Immature natural killer cell (primary cell): ENCODE measurements at regions not wholly inside any gene's neighbourhood (a gene's known extent, or its start where the extent isn't known, plus 50 kb on each side); places are given as distances from the start of the nearest gene placed in this dataset.

Source experiments
- DNase-seq, 3 donors: peaks; one replicate each; pipeline ENCODE4 v3.0.0; 2022; ENCODE audit warnings: mixed read lengths in 1 of 3
- H3K27ac Mint-ChIP-seq, 6 donors: one replicate each; pipeline ENCODE4 v1.8.0; 2020; ENCODE audit warnings: mixed read lengths in 6 of 6, mild to moderate bottlenecking in 5 of 6, inconsistent platforms in 4 of 6, moderate library complexity in 3 of 6
- H3K27me3 Mint-ChIP-seq, 3 donors: one replicate each; pipeline ENCODE4 v1.8.0; 2020 to 2021; ENCODE audit warnings: low read depth in 3 of 3, mild to moderate bottlenecking in 3 of 3, mixed read lengths in 3 of 3, moderate library complexity in 3 of 3, inconsistent platforms in 1 of 3
- H3K36me3 Mint-ChIP-seq, 3 donors: one replicate each; pipeline ENCODE4 v1.8.0; 2020; ENCODE audit warnings: mixed read lengths in 3 of 3, inconsistent platforms in 2 of 3, mild to moderate bottlenecking in 2 of 3
- H3K4me1 Mint-ChIP-seq, 2 donors: one replicate each; pipeline ENCODE4 v1.8.0; 2020; ENCODE audit warnings: inconsistent platforms in 2 of 2, mild to moderate bottlenecking in 2 of 2, mixed read lengths in 2 of 2, moderate library complexity in 1 of 2
- H3K4me3 Mint-ChIP-seq, 5 donors: one replicate each; pipeline ENCODE4 v1.8.0; 2020; ENCODE audit warnings: mild to moderate bottlenecking in 5 of 5, mixed read lengths in 5 of 5, inconsistent platforms in 3 of 5, moderate library complexity in 3 of 5
- H3K9me3 Mint-ChIP-seq, 6 donors: one replicate each; pipeline ENCODE4 v1.8.0; 2020; ENCODE audit warnings: mild to moderate bottlenecking in 6 of 6, mixed read lengths in 6 of 6, inconsistent platforms in 4 of 6, moderate library complexity in 3 of 6

DNA sequence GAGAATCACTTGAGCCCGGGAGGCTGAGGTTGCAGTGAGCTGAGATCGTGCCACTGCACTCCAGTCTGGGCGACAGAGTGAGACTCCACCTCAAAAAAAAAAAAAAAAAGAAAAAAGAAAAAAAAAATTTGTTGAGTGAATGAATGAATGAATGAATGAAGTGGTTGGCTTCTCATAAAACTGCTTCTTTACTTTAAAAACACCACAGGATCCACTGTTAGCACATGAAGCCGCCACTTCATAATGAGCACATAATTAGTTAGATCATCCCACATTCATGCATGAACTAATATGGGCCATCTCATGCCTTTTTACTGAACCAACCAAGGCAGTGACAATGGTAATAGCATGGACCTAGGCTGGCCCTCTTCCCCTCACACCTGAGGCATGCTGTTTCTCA is 135.0 kb upstream of the XYLT1 start:
- no peak overlapping the region for H3K4me3 Mint-ChIP-seq
- H3K4me1 Mint-ChIP-seq = peaks cover 17% of the 10 kb centered on the region in 2 donors
- H3K36me3 Mint-ChIP-seq = no peaks in the 10 kb centered on the region
- no peak overlapping the region for H3K27ac Mint-ChIP-seq
- peaks cover 7 to 11% (median 9%) of the 10 kb centered on the region in 3 donors for H3K27me3 Mint-ChIP-seq
- peaks cover 0 to 3% (median 0%) of the 10 kb centered on the region in 6 donors for H3K9me3 Mint-ChIP-seq
- no peak for DNase-seq

GRCh38 chr16:17603626-17604025 is 132.9 kb upstream of the XYLT1 start:
- Mint-ChIP-seq H3K4me1 (peaks cover 17% of the 10 kb centered on the region in 2 donors), H3K4me3 (no peak overlapping the region), H3K27me3 (peaks cover 7 to 13% (median 9%) of the 10 kb centered on the region in 3 donors), H3K9me3 (peaks cover 0 to 18% (median 6%) of the 10 kb centered on the region in 6 donors), H3K36me3 (peaks cover 0 to 3% (median 0%) of the 10 kb centered on the region in 3 donors), H3K27ac (peak overlapping the region in 1 of 6 donors; percentile 53)
- DNase-seq = no peak

DNA sequence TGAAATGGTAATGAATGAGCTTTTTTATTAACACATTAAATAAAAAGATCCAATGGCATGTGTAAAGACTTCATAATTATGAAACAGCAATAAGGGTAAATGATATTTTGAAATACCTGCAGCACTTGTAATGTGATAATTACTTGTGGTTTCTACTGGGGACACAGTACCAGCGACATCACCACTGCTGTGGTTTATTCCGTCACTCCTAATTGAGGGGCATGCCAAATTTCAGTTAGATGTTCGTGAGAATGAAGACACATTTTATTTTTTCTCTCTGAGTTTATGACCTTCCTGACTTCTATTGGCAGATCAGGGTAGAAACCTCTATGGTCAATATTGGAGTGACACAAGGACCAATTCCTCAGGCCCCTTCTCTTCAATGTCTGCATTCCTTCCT is 131.9 kb upstream of the XYLT1 start:
- peaks cover 12 to 13% of the 10 kb centered on the region in 2 donors for H3K4me1 Mint-ChIP-seq
- H3K27ac Mint-ChIP-seq = no peak overlapping the region
- H3K27me3 Mint-ChIP-seq = peaks cover 9 to 21% (median 9%) of the 10 kb centered on the region in 3 donors
- peak in 1 of 3 donors; percentile 16 for DNase-seq
- no peak overlapping the region for H3K4me3 Mint-ChIP-seq
- H3K36me3 Mint-ChIP-seq = peaks cover 0 to 12% (median 0%) of the 10 kb centered on the region in 3 donors
- peaks cover 0 to 27% (median 15%) of the 10 kb centered on the region in 6 donors for H3K9me3 Mint-ChIP-seq

GRCh38 chr16:17598968-17599367 is 128.2 kb upstream of the XYLT1 start:
- Mint-ChIP-seq H3K4me1 (no peaks in the 10 kb centered on the region), H3K9me3 (peaks cover 0 to 27% (median 15%) of the 10 kb centered on the region in 6 donors), H3K27ac (no peak overlapping the region), H3K36me3 (peaks cover 0 to 12% (median 0%) of the 10 kb centered on the region in 3 donors), H3K27me3 (peaks cover 4 to 16% (median 5%) of the 10 kb centered on the region in 3 donors), H3K4me3 (no peak overlapping the region)
- no peak for DNase-seq

DNA sequence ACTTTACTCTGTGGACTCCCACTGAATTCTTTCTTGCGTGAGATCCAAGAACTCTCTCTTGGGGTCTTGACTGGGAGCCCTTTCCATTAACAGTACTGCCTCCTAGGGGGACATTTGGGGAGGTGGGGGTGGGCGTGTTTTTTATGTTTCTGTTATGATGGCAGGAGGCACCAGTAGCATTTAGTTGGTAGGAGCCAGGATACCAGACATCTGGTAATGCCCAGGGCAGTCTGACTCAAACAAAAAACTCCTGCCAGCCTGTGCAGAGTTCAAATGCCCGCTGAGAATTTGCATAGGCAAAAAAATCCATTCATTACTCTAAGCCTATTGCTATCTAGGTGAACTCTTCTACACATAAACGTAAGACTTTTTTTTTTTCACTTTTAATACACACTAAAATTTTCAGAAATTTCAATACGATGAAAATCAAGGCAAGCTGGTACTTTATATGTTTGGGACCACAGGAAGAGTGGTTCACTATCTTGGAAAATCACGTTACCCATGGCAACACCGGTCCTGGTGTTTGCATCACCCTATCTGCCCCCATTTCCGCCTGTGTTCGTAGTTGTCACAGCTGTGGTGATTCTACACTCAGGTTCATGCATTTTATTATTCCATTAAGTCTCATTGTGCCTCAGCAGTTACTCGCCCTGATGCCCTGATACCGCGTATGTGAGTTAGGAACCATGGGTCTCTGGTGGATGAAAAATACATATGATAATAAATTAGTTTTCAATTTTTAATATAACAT is 121.1 kb upstream of the XYLT1 start:
- H3K4me3 Mint-ChIP-seq = peak overlapping the region; percentile 47 to 89 (median 66)
- H3K4me1 Mint-ChIP-seq = peaks cover 15 to 26% of the 10 kb centered on the region in 2 donors
- DNase-seq = peak; percentile 31 to 77 (median 32)
- peaks cover 3 to 26% (median 23%) of the 10 kb centered on the region in 3 donors for H3K27me3 Mint-ChIP-seq
- H3K36me3 Mint-ChIP-seq = peaks cover 0 to 3% (median 0%) of the 10 kb centered on the region in 3 donors
- peaks cover 0 to 3% (median 0%) of the 10 kb centered on the region in 6 donors for H3K9me3 Mint-ChIP-seq
- peak overlapping the region; percentile 83 to 99 (median 93) for H3K27ac Mint-ChIP-seq

DNA sequence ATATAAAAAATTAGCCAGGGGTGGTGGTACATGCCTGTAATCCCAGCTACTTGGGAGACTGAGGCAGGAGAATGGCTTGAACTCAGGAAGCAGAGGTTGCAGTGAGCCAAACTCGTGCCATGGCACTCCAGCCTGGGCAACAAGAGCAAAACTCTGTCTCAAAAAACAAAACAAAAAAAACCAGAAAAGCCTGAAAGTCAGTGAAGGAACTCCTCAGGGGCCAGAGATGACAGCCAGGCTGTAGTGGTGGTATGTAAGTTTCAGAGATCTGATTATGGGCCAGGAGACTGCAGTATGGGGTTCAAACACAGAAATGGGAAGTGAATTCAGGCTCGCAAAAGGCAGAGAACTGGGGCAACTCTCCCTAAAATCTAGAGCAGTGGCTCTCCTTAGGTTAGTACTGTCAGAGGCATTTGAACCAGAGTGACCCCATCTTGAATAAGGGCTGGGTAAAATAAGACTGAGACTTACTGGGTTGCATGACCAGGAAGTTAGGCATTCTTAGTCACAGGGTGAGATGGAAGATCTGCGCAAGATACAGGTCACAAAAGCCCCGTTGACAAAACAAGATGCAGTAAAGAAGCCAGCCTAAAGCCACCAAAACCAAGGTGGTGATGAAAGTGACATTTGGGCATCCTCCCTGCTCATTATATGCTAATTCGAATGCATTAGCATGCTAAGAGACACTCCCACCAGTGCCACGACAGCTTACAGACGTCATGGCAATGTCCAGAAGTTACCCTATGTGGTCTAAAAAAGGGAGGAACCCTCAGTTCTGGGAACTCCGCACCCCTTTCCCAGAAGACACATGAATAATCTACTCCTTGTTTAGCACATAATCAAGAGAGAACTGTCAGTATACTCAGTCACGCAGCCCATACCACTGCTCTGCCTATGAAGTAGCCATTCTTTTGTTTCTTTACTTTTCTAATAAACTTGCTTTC is 120.2 kb upstream of the XYLT1 start:
- Mint-ChIP-seq H3K27me3 (peaks cover 3 to 26% (median 23%) of the 10 kb centered on the region in 3 donors), H3K36me3 (peaks cover 0 to 3% (median 0%) of the 10 kb centered on the region in 3 donors), H3K4me1 (peaks cover 15 to 26% of the 10 kb centered on the region in 2 donors), H3K27ac (peak overlapping the region; percentile 83 to 99 (median 93)), H3K9me3 (peaks cover 0 to 3% (median 0%) of the 10 kb centered on the region in 6 donors), H3K4me3 (peak overlapping the region; percentile 47 to 89 (median 66))
- DNase-seq = peak; percentile 61 to 87 (median 67)

- peaks cover 0 to 9% (median 0%) of the 10 kb centered on the region in 3 donors for H3K36me3 Mint-ChIP-seq
- DNase-seq = no peak
- peaks cover 15 to 26% of the 10 kb centered on the region in 2 donors for H3K4me1 Mint-ChIP-seq
- peaks cover 0 to 6% (median 3%) of the 10 kb centered on the region in 6 donors for H3K9me3 Mint-ChIP-seq
- peak overlapping the region in 1 of 5 donors; percentile 45 for H3K4me3 Mint-ChIP-seq
- peak overlapping the region in 5 of 6 donors; percentile 36 to 99 (median 81) for H3K27ac Mint-ChIP-seq
- H3K27me3 Mint-ChIP-seq = peaks cover 8 to 26% (median 23%) of the 10 kb centered on the region in 3 donors
These were observed 119.1 kb upstream of the XYLT1 start for GRCh38 chr16:17589898-17590297.

DNA sequence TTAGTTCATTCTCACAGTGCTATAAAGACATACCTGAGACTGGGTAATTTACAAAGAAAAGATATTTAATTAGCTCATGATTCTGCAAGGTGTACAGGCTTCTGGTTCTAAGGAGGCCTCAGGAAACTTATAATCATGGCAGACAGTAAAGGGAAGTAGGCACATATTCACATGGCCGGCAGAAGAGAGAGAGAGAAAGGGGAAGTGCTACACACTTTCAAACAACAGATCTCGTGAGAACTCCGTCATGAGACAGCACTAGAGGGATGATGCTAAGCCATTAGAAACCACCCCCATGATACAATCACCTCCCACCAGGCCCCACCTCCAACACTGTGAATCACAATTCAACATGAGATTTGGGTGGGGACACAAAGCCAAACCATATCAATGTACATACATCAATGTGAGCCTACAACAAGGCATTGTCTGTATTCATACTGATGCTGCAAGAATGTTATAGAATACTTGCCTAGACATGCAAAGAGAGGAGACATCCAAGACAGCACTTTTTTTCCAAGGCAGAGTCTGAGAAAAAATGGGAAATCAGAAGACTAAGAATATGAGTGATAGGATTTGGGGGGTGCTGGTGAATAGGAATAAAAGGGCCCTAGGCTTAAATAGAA is 114.8 kb upstream of the XYLT1 start:
- Mint-ChIP-seq H3K4me3 (no peak overlapping the region), H3K36me3 (peaks cover 0 to 9% (median 0%) of the 10 kb centered on the region in 3 donors), H3K27ac (no peak overlapping the region), H3K9me3 (peaks cover 0 to 6% (median 4%) of the 10 kb centered on the region in 6 donors), H3K4me1 (peaks cover 6 to 10% of the 10 kb centered on the region in 2 donors), H3K27me3 (peaks cover 10 to 19% (median 13%) of the 10 kb centered on the region in 3 donors)
- DNase-seq = no peak

GRCh38 chr16:17578981-17579874 is 108.5 kb upstream of the XYLT1 start:
- Mint-ChIP-seq H3K4me3 (no peak overlapping the region), H3K9me3 (peaks cover 0 to 3% (median 0%) of the 10 kb centered on the region in 6 donors), H3K36me3 (no peaks in the 10 kb centered on the region), H3K4me1 (no peaks in the 10 kb centered on the region), H3K27me3 (peaks cover 2 to 7% (median 2%) of the 10 kb centered on the region in 3 donors), H3K27ac (peak overlapping the region in 1 of 6 donors; percentile 36)
- DNase-seq = peak; percentile 46 to 60 (median 59)

DNA sequence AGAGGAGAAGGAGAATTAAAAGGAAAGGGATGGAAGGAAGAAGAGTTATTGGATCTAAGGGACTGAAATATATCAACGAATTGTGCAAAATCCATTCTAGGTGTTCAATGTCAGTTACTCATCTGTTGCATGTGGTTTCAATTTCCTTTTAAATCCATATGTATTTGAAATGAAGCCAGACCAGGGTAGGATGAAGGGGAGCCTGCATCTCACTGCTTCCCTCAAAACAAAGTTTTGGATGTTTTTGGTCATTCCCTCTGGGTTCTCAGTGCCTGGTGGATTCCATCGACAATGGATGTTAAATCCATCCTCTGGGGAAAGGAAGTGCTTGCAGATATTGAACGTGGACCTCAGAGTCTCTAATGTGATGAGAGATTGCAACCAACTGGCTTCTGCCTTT is 103.5 kb upstream of the XYLT1 start:
- Mint-ChIP-seq H3K9me3 (no peaks in the 10 kb centered on the region), H3K27me3 (peaks cover 0 to 4% (median 0%) of the 10 kb centered on the region in 3 donors), H3K36me3 (no peaks in the 10 kb centered on the region), H3K4me3 (no peak overlapping the region), H3K4me1 (no peaks in the 10 kb centered on the region), H3K27ac (no peak overlapping the region)
- no peak for DNase-seq

DNA sequence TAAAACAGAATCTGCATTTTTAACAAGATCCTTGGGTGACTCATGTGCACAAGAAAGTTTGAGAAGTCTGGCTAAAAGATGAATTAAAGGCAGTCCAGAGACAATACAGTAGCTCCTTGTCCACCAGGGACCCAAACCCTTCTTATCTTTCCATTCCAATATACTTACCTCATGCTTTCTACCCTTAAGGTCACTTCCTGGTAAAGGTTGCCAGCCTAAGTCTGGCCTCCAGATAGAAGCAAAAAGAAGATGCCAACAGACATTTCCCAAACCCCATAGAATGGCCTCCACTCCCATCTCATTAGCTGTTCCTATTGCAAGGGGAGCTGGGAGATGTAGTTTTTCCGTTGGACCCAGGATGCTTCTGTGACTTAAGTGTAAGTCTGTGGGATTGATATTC is 101.4 kb upstream of the XYLT1 start:
- no peaks in the 10 kb centered on the region for H3K9me3 Mint-ChIP-seq

GRCh38 chr16:17571499-17572093 is 100.8 kb upstream of the XYLT1 start:
- H3K4me3 Mint-ChIP-seq = no peak overlapping the region
- no peak overlapping the region for H3K27ac Mint-ChIP-seq
- no peaks in the 10 kb centered on the region for H3K9me3 Mint-ChIP-seq
- no peaks in the 10 kb centered on the region for H3K4me1 Mint-ChIP-seq
- no peaks in the 10 kb centered on the region for H3K36me3 Mint-ChIP-seq
- peaks cover 0 to 8% (median 2%) of the 10 kb centered on the region in 3 donors for H3K27me3 Mint-ChIP-seq
- DNase-seq = no peak

More for the DNA sequence above, 101.4 kb upstream of the XYLT1 start:
- Mint-ChIP-seq H3K4me3 (no peak overlapping the region), H3K4me1 (no peaks in the 10 kb centered on the region), H3K27ac (no peak overlapping the region), H3K36me3 (no peaks in the 10 kb centered on the region), H3K27me3 (peaks cover 0 to 8% (median 2%) of the 10 kb centered on the region in 3 donors)
- DNase-seq = no peak
